GM23338 (cell line): ENCODE measurements at regions not wholly inside any gene's neighbourhood (a gene's known extent, or its start where the extent isn't known, plus 50 kb on each side); places are given as distances from the start of the nearest gene placed in this dataset.

Experiments
- ATAC-seq: fragments of 200-7000 bp; cut with Tn5 transposase; 3 replicates; pipeline ENCODE4 v1.9.1; 2020
- DNase-seq: peaks from one replicate; pipeline ENCODE4 v3.0.0-alpha.2; 2015; ENCODE audit warnings: low spot score
- H2AFZ ChIP-seq: fragments of 200-600 bp; sonication (generic); 2 replicates; pipeline ENCODE4 v1.8.0; 2016; ENCODE audit warnings: antibody characterized with exemption, mild to moderate bottlenecking, moderate library complexity
- H3F3A ChIP-seq: fragments of 200-600 bp; sonication (generic); replicated peaks from 2 replicates; pipeline ENCODE4 v1.8.0; 2017; ENCODE audit warnings: antibody characterized with exemption, mixed run types, low read depth
- H3K27ac ChIP-seq: fragments of 200-600 bp; sonication (generic); 2 replicates; pipeline ENCODE4 v1.6.1; 2016; ENCODE audit warnings: low read depth
- H3K27me3 ChIP-seq: fragments of 200-600 bp; sonication (generic); 2 replicates; pipeline ENCODE4 v1.8.0; 2016; ENCODE audit warnings: mild to moderate bottlenecking, mixed run types, moderate library complexity; ENCODE audit not compliant: insufficient read depth
- H3K36me3 ChIP-seq: fragments of 200-600 bp; sonication (generic); 2 replicates; pipeline ENCODE4 v1.8.0; 2016; ENCODE audit warnings: mild to moderate bottlenecking; ENCODE audit not compliant: insufficient read depth
- H3K4me1 ChIP-seq: fragments of 200-600 bp; sonication (generic); 2 replicates; pipeline ENCODE4 v1.8.0; 2016; ENCODE audit warnings: mild to moderate bottlenecking, moderate library complexity; ENCODE audit not compliant: insufficient read depth
- H3K4me2 ChIP-seq: fragments of 200-600 bp; sonication (generic); 2 replicates; pipeline ENCODE4 v1.7.1; 2017; ENCODE audit warnings: mixed run types
- H3K4me3 ChIP-seq: fragments of 200-600 bp; sonication (generic); 2 replicates; pipeline ENCODE4 v1.6.1; 2016; ENCODE audit warnings: mixed run types
- H3K79me2 ChIP-seq: fragments of 200-600 bp; sonication (generic); replicated peaks from 2 replicates; pipeline ENCODE4 v1.8.0; 2017; ENCODE audit warnings: mild to moderate bottlenecking; ENCODE audit not compliant: insufficient read depth
- H3K9me2 ChIP-seq: fragments of 200-600 bp; sonication (generic); 2 replicates; pipeline ENCODE4 v1.8.0; 2017; ENCODE audit not compliant: insufficient read depth
- H4K20me1 ChIP-seq: fragments of 200-600 bp; sonication (generic); replicated peaks from 2 replicates; pipeline ENCODE4 v1.8.0; 2017; ENCODE audit warnings: mild to moderate bottlenecking; ENCODE audit not compliant: insufficient read depth
- H3K27ac Mint-ChIP-seq: 2 replicates; pipeline ENCODE4 v1.8.0; 2020; ENCODE audit warnings: inconsistent platforms, mild to moderate bottlenecking, moderate library complexity, mixed read lengths
- H3K27me3 Mint-ChIP-seq: 3 replicates; pipeline ENCODE4 v1.8.0; 2022; ENCODE audit warnings: low read depth, mild to moderate bottlenecking, moderate library complexity, mixed read lengths, inconsistent platforms; ENCODE audit not compliant: insufficient read depth, poor library complexity
- H3K36me3 Mint-ChIP-seq: 3 replicates; pipeline ENCODE4 v1.8.0; 2021; ENCODE audit warnings: low read depth, mild to moderate bottlenecking, inconsistent platforms, moderate library complexity, mixed read lengths
- H3K4me1 Mint-ChIP-seq: 3 replicates; pipeline ENCODE4 v1.8.0; 2020; ENCODE audit warnings: mild to moderate bottlenecking, inconsistent platforms, mixed read lengths
- H3K4me3 Mint-ChIP-seq: 3 replicates; pipeline ENCODE4 v1.8.0; 2021; ENCODE audit warnings: moderate library complexity, mild to moderate bottlenecking, inconsistent platforms, mixed read lengths
- H3K9me3 Mint-ChIP-seq: 3 replicates; pipeline ENCODE4 v1.8.0; 2020; ENCODE audit warnings: moderate library complexity, mild to moderate bottlenecking, inconsistent platforms, mixed read lengths
- CREB1 ChIP-seq: fragments of 250-450 bp; sonication (Bioruptor Pico); IDR thresholded peaks from 2 replicates; pipeline ENCODE4 v1.5.0; 2020; ENCODE audit warnings: low read depth, mild to moderate bottlenecking, moderate library complexity
- POLR2AphosphoS5 ChIP-seq: IDR thresholded peaks from 2 replicates; pipeline ENCODE4 v1.6.1; 2016; ENCODE audit warnings: antibody characterized with exemption, low read depth
- REST ChIP-seq: IDR thresholded peaks from one replicate; pipeline ENCODE4 v1.6.1; 2018; ENCODE audit warnings: antibody characterized with exemption; ENCODE audit not compliant: unreplicated experiment
- ZNF114 ChIP-seq: fragments of 250-450 bp; sonication (Bioruptor Pico); IDR thresholded peaks from 2 replicates; pipeline ENCODE4 v1.5.0; 2020; ENCODE audit warnings: mild to moderate bottlenecking, moderate library complexity
- ZNF331 ChIP-seq: fragments of 250-450 bp; sonication (Bioruptor Pico); IDR thresholded peaks from 2 replicates; pipeline ENCODE4 v1.5.0; 2020; ENCODE audit warnings: low read depth, mild to moderate bottlenecking, moderate library complexity
- TF ChIP-seq, protein P1 (sequence below): fragments of 250-450 bp; sonication (Bioruptor Pico); IDR thresholded peaks from 2 replicates; pipeline ENCODE4 v1.5.0; 2020; ENCODE audit warnings: mild to moderate bottlenecking, moderate library complexity

GRCh38 chrX:7346021-7346420, 198.1 kb upstream of the PUDP start (continued):
- TF ChIP-seq, protein P1, sequence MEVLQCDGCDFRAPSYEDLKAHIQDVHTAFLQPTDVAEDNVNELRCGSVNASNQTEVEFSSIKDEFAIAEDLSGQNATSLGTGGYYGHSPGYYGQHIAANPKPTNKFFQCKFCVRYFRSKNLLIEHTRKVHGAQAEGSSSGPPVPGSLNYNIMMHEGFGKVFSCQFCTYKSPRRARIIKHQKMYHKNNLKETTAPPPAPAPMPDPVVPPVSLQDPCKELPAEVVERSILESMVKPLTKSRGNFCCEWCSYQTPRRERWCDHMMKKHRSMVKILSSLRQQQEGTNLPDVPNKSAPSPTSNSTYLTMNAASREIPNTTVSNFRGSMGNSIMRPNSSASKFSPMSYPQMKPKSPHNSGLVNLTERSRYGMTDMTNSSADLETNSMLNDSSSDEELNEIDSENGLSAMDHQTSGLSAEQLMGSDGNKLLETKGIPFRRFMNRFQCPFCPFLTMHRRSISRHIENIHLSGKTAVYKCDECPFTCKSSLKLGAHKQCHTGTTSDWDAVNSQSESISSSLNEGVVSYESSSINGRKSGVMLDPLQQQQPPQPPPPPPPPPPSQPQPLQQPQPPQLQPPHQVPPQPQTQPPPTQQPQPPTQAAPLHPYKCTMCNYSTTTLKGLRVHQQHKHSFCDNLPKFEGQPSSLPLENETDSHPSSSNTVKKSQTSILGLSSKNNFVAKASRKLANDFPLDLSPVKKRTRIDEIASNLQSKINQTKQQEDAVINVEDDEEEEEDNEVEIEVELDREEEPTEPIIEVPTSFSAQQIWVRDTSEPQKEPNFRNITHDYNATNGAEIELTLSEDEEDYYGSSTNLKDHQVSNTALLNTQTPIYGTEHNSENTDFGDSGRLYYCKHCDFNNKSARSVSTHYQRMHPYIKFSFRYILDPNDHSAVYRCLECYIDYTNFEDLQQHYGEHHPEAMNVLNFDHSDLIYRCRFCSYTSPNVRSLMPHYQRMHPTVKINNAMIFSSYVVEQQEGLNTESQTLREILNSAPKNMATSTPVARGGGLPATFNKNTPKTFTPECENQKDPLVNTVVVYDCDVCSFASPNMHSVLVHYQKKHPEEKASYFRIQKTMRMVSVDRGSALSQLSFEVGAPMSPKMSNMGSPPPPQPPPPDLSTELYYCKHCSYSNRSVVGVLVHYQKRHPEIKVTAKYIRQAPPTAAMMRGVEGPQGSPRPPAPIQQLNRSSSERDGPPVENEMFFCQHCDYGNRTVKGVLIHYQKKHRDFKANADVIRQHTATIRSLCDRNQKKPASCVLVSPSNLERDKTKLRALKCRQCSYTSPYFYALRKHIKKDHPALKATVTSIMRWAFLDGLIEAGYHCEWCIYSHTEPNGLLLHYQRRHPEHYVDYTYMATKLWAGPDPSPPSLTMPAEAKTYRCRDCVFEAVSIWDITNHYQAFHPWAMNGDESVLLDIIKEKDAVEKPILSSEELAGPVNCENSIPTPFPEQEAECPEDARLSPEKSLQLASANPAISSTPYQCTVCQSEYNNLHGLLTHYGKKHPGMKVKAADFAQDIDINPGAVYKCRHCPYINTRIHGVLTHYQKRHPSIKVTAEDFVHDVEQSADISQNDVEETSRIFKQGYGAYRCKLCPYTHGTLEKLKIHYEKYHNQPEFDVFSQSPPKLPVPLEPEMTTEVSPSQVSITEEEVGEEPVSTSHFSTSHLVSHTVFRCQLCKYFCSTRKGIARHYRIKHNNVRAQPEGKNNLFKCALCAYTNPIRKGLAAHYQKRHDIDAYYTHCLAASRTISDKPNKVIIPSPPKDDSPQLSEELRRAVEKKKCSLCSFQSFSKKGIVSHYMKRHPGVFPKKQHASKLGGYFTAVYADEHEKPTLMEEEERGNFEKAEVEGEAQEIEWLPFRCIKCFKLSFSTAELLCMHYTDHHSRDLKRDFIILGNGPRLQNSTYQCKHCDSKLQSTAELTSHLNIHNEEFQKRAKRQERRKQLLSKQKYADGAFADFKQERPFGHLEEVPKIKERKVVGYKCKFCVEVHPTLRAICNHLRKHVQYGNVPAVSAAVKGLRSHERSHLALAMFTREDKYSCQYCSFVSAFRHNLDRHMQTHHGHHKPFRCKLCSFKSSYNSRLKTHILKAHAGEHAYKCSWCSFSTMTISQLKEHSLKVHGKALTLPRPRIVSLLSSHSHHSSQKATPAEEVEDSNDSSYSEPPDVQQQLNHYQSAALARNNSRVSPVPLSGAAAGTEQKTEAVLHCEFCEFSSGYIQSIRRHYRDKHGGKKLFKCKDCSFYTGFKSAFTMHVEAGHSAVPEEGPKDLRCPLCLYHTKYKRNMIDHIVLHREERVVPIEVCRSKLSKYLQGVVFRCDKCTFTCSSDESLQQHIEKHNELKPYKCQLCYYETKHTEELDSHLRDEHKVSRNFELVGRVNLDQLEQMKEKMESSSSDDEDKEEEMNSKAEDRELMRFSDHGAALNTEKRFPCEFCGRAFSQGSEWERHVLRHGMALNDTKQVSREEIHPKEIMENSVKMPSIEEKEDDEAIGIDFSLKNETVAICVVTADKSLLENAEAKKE (CRISPR knock-in tag) = no peak
- TF ChIP-seq ZNF114 (CRISPR knock-in tag) (no peak), ZNF331 (CRISPR knock-in tag) (no peak), CREB1 (CRISPR knock-in tag) (no peak), REST (no peak)

DNA sequence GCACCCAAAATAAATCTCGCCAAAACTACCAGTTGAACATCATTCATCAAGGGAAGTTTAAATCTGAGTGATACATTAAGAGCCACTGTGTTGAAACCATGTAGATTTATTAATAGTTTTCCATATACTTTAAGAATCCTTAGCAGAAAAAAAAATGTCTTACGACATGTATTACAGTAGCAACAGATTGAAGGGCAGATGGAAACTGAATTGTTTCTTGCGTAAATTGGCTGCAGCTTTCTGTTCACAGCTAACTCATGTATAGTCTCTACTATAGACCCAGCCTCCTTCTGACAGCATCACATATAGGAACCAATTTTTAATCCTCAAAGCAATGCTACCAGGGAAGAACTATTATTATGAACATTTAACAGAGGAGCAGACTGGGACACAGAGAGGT, 195.2 kb upstream of the PUDP start:
- Mint-ChIP-seq H3K36me3 (no peaks in the 10 kb centered on the region), H3K4me1 (no peaks in the 10 kb centered on the region; the same call in 2 of the 3 replicates), H3K27me3 (peaks cover 1% of the 10 kb centered on the region), H3K4me3 (no peak overlapping the region), H3K9me3 (no peaks in the 10 kb centered on the region), H3K27ac (no peak overlapping the region)
- ATAC-seq (no peak), DNase-seq (no peak)
- no peaks in the 10 kb centered on the region for H3K79me2 ChIP-seq
- H3F3A ChIP-seq = no peaks in the 10 kb centered on the region
- no peak overlapping the region for H3K4me3 ChIP-seq
- no peak overlapping the region for H2AFZ ChIP-seq
- H3K36me3 ChIP-seq = no peaks in the 10 kb centered on the region
- no peaks in the 10 kb centered on the region for H4K20me1 ChIP-seq
- no peak overlapping the region for H3K27ac ChIP-seq
- H3K4me2 ChIP-seq = no peak overlapping the region
- H3K4me1 ChIP-seq = no peaks in the 10 kb centered on the region
- H3K27me3 ChIP-seq = no peaks in the 10 kb centered on the region
- H3K9me2 ChIP-seq = no peaks in the 10 kb centered on the region
- TF ChIP-seq ZNF331 (CRISPR knock-in tag) (no peak), CREB1 (CRISPR knock-in tag) (no peak), POLR2AphosphoS5 (no peak)
- TF ChIP-seq, protein P1 (CRISPR knock-in tag) = no peak
